IMR-90 (cell line): ENCODE measurements at regions not wholly inside any gene's neighbourhood (a gene's known extent, or its start where the extent isn't known, plus 50 kb on each side); places are given as distances from the start of the nearest gene placed in this dataset.

Source experiments
- ATAC-seq: fragments of 200-7000 bp; cut with Tn5 transposase; 2 replicates; pipeline ENCODE4 v1.9.1; 2020; ENCODE audit warnings: low read depth, mild to moderate bottlenecking, moderate library complexity
- BruUV-seq: library from RNA; stranded (reverse); fragments of 400-500 nt; replicated peaks from 2 replicates; lab custom pipeline; 2021; lab: Mats Ljungman, UMichigan
- CTCF ChIA-PET: fragments of 300-600 bp; formaldehyde crosslinking; extraction: SDS; loops from one replicate; lab custom pipeline; 2021; ENCODE audit warnings: antibody characterized with exemption; lab: Yijun Ruan, JAX
- POLR2A ChIA-PET: fragments of 300-600 bp; sonication (Branson Sonifier 250); formaldehyde crosslinking; loops from one replicate; lab custom pipeline; 2022; ENCODE audit warnings: antibody characterized with exemption; ENCODE audit not compliant: unreplicated experiment; lab: Charles Lee
- DNase-seq: peaks from one replicate; pipeline ENCODE4 v3.0.0; 2013
- H2AFZ ChIP-seq: replicated peaks from 2 replicates; pipeline ENCODE3; 2013; ENCODE audit warnings: low read length, mild to moderate bottlenecking; ENCODE audit not compliant: poor library complexity
- H2AK5ac ChIP-seq: 2 replicates; pipeline ENCODE4 v1.6.1; 2013; ENCODE audit warnings: low read depth, low read length, inconsistent platforms
- H2AK9ac ChIP-seq: replicated peaks from 2 replicates; pipeline ENCODE3; 2013; ENCODE audit warnings: mild to moderate bottlenecking, low read depth, low read length, moderate library complexity; ENCODE audit not compliant: poor library complexity
- H2BK120ac ChIP-seq: 2 replicates; pipeline ENCODE4 v1.6.1; 2013; ENCODE audit warnings: low read depth, low read length, inconsistent platforms
- H2BK15ac ChIP-seq: 3 replicates; pipeline ENCODE4 v1.6.1; 2013; ENCODE audit warnings: low read depth, low read length, inconsistent platforms
- H2BK20ac ChIP-seq: 2 replicates; pipeline ENCODE4 v1.6.1; 2013; ENCODE audit warnings: low read depth, mild to moderate bottlenecking, inconsistent platforms, low read length, moderate library complexity
- H2BK5ac ChIP-seq: 2 replicates; pipeline ENCODE4 v1.6.1; 2013; ENCODE audit warnings: mild to moderate bottlenecking, low read depth, low read length, inconsistent platforms; ENCODE audit not compliant: poor library complexity, severe bottlenecking
- H3K14ac ChIP-seq: replicated peaks from 2 replicates; pipeline ENCODE4 v1.6.1; 2013; ENCODE audit warnings: low read depth, low read length, inconsistent platforms
- H3K18ac ChIP-seq: 2 replicates; pipeline ENCODE4 v1.6.1; 2013; ENCODE audit warnings: low read depth, low read length, control low read depth
- H3K23ac ChIP-seq: 2 replicates; pipeline ENCODE4 v1.6.1; 2013; ENCODE audit warnings: low read depth, low read length, inconsistent platforms
- H3K27ac ChIP-seq: 2 replicates; pipeline ENCODE4 v1.5.1; 2013; ENCODE audit warnings: mild to moderate bottlenecking, control low read depth, low read length; ENCODE audit not compliant: insufficient read depth
- H3K27me3 ChIP-seq: 2 replicates; pipeline ENCODE4 v1.6.1; 2013; ENCODE audit warnings: low read length; ENCODE audit not compliant: control insufficient read depth, insufficient read depth
- H3K36me3 ChIP-seq: 2 replicates; pipeline ENCODE4 v1.6.1; 2013; ENCODE audit warnings: low read length, mixed read lengths; ENCODE audit not compliant: control insufficient read depth, insufficient read depth
- H3K4ac ChIP-seq: 2 replicates; pipeline ENCODE4 v1.6.1; 2013; ENCODE audit warnings: low read depth, low read length, inconsistent platforms
- H3K4me1 ChIP-seq: 2 replicates; pipeline ENCODE4 v1.6.1; 2013; ENCODE audit warnings: low read length, mixed read lengths; ENCODE audit not compliant: control insufficient read depth, insufficient read depth
- H3K4me2 ChIP-seq: 2 replicates; pipeline ENCODE4 v1.6.1; 2013; ENCODE audit warnings: low read depth, mild to moderate bottlenecking, control low read depth, low read length, moderate library complexity
- H3K4me3 ChIP-seq: 2 replicates; pipeline ENCODE4 v1.5.1; 2013; ENCODE audit warnings: low read depth, mild to moderate bottlenecking, control low read depth, low read length, moderate library complexity; ENCODE audit not compliant: insufficient read depth
- H3K56ac ChIP-seq: 2 replicates; pipeline ENCODE4 v1.6.1; 2013; ENCODE audit warnings: low read length, inconsistent platforms; ENCODE audit not compliant: insufficient read depth; ENCODE audit errors: extremely low read depth
- H3K79me1 ChIP-seq, 2 experiments: 2 replicates each; pipeline ENCODE4 v1.6.1; 2013; ENCODE audit warnings: low read length in 2 of 2, inconsistent platforms in 1 of 2, low read depth in 1 of 2
- H3K9ac ChIP-seq: 2 replicates; pipeline ENCODE4 v1.6.1; 2013; ENCODE audit warnings: low read depth, low read length, control low read depth
- H3K9me1 ChIP-seq: 2 replicates; pipeline ENCODE4 v1.6.1; 2013; ENCODE audit warnings: low read length, inconsistent platforms; ENCODE audit not compliant: insufficient read depth
- H3K9me3 ChIP-seq: 2 replicates; pipeline ENCODE4 v1.6.1; 2013; ENCODE audit warnings: low read length; ENCODE audit not compliant: control insufficient read depth, insufficient read depth
- H4K20me1 ChIP-seq: 2 replicates; pipeline ENCODE4 v1.6.1; 2013; ENCODE audit warnings: low read length, inconsistent platforms; ENCODE audit not compliant: insufficient read depth
- H4K5ac ChIP-seq: 2 replicates; pipeline ENCODE4 v1.6.1; 2013; ENCODE audit warnings: mild to moderate bottlenecking, low read depth, low read length, control low read depth
- H4K8ac ChIP-seq, 2 experiments: 2 replicates each; pipeline ENCODE4 v1.6.1; 2013; ENCODE audit warnings: low read depth in 2 of 2, low read length in 2 of 2, control low read depth in 1 of 2, inconsistent platforms in 1 of 2
- H4K91ac ChIP-seq: 2 replicates; pipeline ENCODE4 v1.6.1; 2013; ENCODE audit warnings: low read depth, low read length, inconsistent platforms; ENCODE audit not compliant: insufficient read depth
- CHD1 ChIP-seq: IDR thresholded peaks from 2 replicates; pipeline ENCODE4 v1.6.1; 2012; ENCODE audit warnings: low read depth, low read length, improper control_type of control experiment
- MAFK ChIP-seq: IDR thresholded peaks from 2 replicates; pipeline ENCODE4 v1.6.1; 2012; ENCODE audit warnings: low read depth, low read length, improper control_type of control experiment
- MAZ ChIP-seq: IDR thresholded peaks from 2 replicates; pipeline ENCODE4 v1.6.1; 2012; ENCODE audit warnings: low read depth, mild to moderate bottlenecking, low read length, improper control_type of control experiment, moderate library complexity, borderline replicate concordance
- RAD21 ChIP-seq: IDR thresholded peaks from 2 replicates; pipeline ENCODE4 v1.6.1; 2012; ENCODE audit warnings: low read length, improper control_type of control experiment
- WGBS, 2 experiments: methylation state at CpG; one replicate each; pipeline versions ENCODE4 v1.1.5 to v1.1.7; 2013; ENCODE audit warnings: missing lambda C conversion rate in 2 of 2; ENCODE audit not compliant: insufficient read length in 1 of 2; ENCODE audit errors: extremely low coverage in 2 of 2; 5-methylcytosine and 5-hydroxymethylcytosine counted together
- dilution Hi-C: fragments of 300-500 bp; cut with HindIII; formaldehyde crosslinking; loops from one replicate; pipeline ENCODE4 v1.14.3; 2018; ENCODE audit warnings: low sequenced_read_pairs; ENCODE audit not compliant: unreplicated experiment
- in situ Hi-C: fragments of 300-500 bp; cut with MboI; formaldehyde crosslinking; loops from 3 replicates; pipeline ENCODE4 v1.14.3; 2019; ENCODE audit warnings: low sequenced_read_pairs, inconsistent platforms, mixed read lengths
- intact Hi-C: fragments of 100-400 bp; cut with micrococcal nuclease; formaldehyde crosslinking; loops from 2 replicates; pipeline ENCODE4 v1.10.0; 2022

- no peak for TF ChIP-seq MAZ
- 0 out of 2 replicates have a peak, but pooled peaks have one; percentile 13 for TF ChIP-seq MAFK
- no peak for TF ChIP-seq CHD1
- TF ChIP-seq RAD21 = no peak
- H3K56ac ChIP-seq = no peak overlapping the region
- intact Hi-C loops (no loop called here), dilution Hi-C loops (no loop called here), in situ Hi-C loops (no loop called here)
- H3K9ac ChIP-seq = no peak overlapping the region
- H2BK20ac ChIP-seq = no peak overlapping the region
- peaks cover 10% of the 10 kb centered on the region for H3K4me1 ChIP-seq
- H4K20me1 ChIP-seq = no peaks in the 10 kb centered on the region
- H3K4me3 ChIP-seq = no peak overlapping the region
- no peak overlapping the region for H3K23ac ChIP-seq
- no peaks in the 10 kb centered on the region for H3K36me3 ChIP-seq
- H2BK5ac ChIP-seq = no peak overlapping the region
- ATAC-seq (peak; percentile 91), DNase-seq (peak; percentile 57)
- H2AFZ ChIP-seq = no peak overlapping the region
- POLR2A ChIA-PET = no interaction called here
- H4K8ac ChIP-seq = no peak overlapping the region
- H3K4me2 ChIP-seq = peak overlapping the region; percentile 42; the same call in 1 of the 2 replicates
- no peak overlapping the region for H2BK120ac ChIP-seq
- CTCF ChIA-PET = interaction anchor here (0.9 kb wide), 1 partner anchor 35 kb away, joined by 3 read pairs; no protein-coding TSS in a partner anchor
- no peaks in the 10 kb centered on the region for H3K9me1 ChIP-seq
- H3K18ac ChIP-seq = peak overlapping the region; percentile 49; the same call in 1 of the 2 replicates
- no peaks in the 10 kb centered on the region for H3K27me3 ChIP-seq
- no peak overlapping the region for H4K91ac ChIP-seq
- H3K4ac ChIP-seq = no peak overlapping the region
- no peak overlapping the region; the same call in 1 of the 2 replicates for H4K5ac ChIP-seq
- H3K27ac ChIP-seq = no peak overlapping the region
- no peak overlapping the region for H3K14ac ChIP-seq
- WGBS, 2 experiments = no CpG with 5 or more reads among the region's 2 CpGs
- no peak overlapping the region for H2AK5ac ChIP-seq
- no peaks in the 10 kb centered on the region for H3K79me1 ChIP-seq
- H2AK9ac ChIP-seq = no peak overlapping the region
- H3K9me3 ChIP-seq = no peaks in the 10 kb centered on the region
- no peak overlapping the region for H2BK15ac ChIP-seq
- no TSS peak for BruUV-seq
These were observed 78.1 kb downstream of the ARL4A start for GRCh38 chr7:12765431-12766100.
